ENCODE measurements at regions not wholly inside any gene's neighbourhood (a gene's known extent, or its start where the extent isn't known, plus 50 kb on each side); places are given as distances from the start of the nearest gene placed in this dataset.

GRCh38 chr18:60693426-60693825, 320.9 kb upstream of the MC4R start:
- no peak for TF ChIP-seq POLR2AphosphoS5 (IDR thresholded peaks at IDR 0.05; ENCODE audit: low read depth, low read length)
- no peak for TF ChIP-seq TAF1 (IDR thresholded peaks at IDR 0.05; ENCODE audit: borderline replicate concordance, low read depth, low read length)
- TF ChIP-seq POLR2A (IDR thresholded peaks at IDR 0.05; ENCODE audit: low read depth, low read length): no peak
